ENCODE measurements at regions not wholly inside any gene's neighbourhood (a gene's known extent, or its start where the extent isn't known, plus 50 kb on each side); places are given as distances from the start of the nearest gene placed in this dataset.

DNA sequence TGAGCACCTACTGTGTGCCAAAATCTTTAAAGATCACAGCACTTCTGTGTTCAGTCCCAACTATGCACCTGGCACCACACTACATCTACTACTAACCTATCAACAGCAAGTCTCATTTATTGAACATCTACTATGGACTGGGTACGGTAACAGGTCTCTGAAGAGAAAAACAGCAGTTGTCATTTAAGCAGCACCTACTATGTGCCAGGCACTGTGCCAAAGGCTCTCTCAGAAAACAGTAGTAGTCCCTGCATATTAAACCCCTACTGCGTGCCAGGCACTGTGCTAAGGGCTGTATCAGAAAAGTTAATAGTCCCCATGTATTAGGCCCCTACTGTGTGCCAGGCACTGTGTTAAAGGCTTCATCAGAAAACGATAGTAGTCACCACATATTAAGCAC is 106.2 kb downstream of the PTPRS start:
- no peak for TF ChIP-seq GABPA (IDR thresholded peaks at IDR 0.05; ENCODE audit: low read depth)
- TF ChIP-seq, protein P1, sequence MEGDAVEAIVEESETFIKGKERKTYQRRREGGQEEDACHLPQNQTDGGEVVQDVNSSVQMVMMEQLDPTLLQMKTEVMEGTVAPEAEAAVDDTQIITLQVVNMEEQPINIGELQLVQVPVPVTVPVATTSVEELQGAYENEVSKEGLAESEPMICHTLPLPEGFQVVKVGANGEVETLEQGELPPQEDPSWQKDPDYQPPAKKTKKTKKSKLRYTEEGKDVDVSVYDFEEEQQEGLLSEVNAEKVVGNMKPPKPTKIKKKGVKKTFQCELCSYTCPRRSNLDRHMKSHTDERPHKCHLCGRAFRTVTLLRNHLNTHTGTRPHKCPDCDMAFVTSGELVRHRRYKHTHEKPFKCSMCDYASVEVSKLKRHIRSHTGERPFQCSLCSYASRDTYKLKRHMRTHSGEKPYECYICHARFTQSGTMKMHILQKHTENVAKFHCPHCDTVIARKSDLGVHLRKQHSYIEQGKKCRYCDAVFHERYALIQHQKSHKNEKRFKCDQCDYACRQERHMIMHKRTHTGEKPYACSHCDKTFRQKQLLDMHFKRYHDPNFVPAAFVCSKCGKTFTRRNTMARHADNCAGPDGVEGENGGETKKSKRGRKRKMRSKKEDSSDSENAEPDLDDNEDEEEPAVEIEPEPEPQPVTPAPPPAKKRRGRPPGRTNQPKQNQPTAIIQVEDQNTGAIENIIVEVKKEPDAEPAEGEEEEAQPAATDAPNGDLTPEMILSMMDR (IDR thresholded peaks at IDR 0.05; ENCODE audit: insufficient read depth, low read length), result no peak
- DNase-seq (ENCODE audit: low read depth in 1 of 2, low spot score in 1 of 2), result no peak
- Histone ChIP-seq H3K4me3 (replicated peaks; ENCODE audit: insufficient read depth, low read length) (no peak overlapping the region), H3K27ac (replicated peaks) (no peak overlapping the region), H3K27me3 (ENCODE audit: insufficient read depth, poor library complexity, severe bottlenecking) (peaks cover 9% of the 10 kb centered on the region)

GRCh38 chr19:5232798-5233505 is 107.7 kb downstream of the PTPRS start:
- DNase-seq (ENCODE audit: low read depth in 1 of 2, low spot score in 1 of 2), result no peak

GRCh38 chr19:5231857-5232678 is 108.5 kb downstream of the PTPRS start:
- H3K27ac ChIP-seq (replicated peaks), result no peak overlapping the region
- TF ChIP-seq, protein P1 (IDR thresholded peaks at IDR 0.05; ENCODE audit: insufficient read depth, low read length), result no peak
- no peak for TF ChIP-seq SPI1 (IDR thresholded peaks at IDR 0.05; ENCODE audit: borderline replicate concordance, low read depth)
- TF ChIP-seq, protein P2, sequence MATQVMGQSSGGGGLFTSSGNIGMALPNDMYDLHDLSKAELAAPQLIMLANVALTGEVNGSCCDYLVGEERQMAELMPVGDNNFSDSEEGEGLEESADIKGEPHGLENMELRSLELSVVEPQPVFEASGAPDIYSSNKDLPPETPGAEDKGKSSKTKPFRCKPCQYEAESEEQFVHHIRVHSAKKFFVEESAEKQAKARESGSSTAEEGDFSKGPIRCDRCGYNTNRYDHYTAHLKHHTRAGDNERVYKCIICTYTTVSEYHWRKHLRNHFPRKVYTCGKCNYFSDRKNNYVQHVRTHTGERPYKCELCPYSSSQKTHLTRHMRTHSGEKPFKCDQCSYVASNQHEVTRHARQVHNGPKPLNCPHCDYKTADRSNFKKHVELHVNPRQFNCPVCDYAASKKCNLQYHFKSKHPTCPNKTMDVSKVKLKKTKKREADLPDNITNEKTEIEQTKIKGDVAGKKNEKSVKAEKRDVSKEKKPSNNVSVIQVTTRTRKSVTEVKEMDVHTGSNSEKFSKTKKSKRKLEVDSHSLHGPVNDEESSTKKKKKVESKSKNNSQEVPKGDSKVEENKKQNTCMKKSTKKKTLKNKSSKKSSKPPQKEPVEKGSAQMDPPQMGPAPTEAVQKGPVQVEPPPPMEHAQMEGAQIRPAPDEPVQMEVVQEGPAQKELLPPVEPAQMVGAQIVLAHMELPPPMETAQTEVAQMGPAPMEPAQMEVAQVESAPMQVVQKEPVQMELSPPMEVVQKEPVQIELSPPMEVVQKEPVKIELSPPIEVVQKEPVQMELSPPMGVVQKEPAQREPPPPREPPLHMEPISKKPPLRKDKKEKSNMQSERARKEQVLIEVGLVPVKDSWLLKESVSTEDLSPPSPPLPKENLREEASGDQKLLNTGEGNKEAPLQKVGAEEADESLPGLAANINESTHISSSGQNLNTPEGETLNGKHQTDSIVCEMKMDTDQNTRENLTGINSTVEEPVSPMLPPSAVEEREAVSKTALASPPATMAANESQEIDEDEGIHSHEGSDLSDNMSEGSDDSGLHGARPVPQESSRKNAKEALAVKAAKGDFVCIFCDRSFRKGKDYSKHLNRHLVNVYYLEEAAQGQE (IDR thresholded peaks at IDR 0.05; ENCODE audit: insufficient replicate concordance, low read depth), result no peak
- TF ChIP-seq GABPA (IDR thresholded peaks at IDR 0.05; ENCODE audit: low read depth), result no peak
- no peak for DNase-seq (ENCODE audit: low read depth in 1 of 2, low spot score in 1 of 2)
- H3K4me3 ChIP-seq (replicated peaks; ENCODE audit: insufficient read depth, low read length), result no peak overlapping the region
- H3K27me3 ChIP-seq (ENCODE audit: insufficient read depth, poor library complexity, severe bottlenecking), result peaks cover 18% of the 10 kb centered on the region

More at GRCh38 chr19:5232798-5233505, 107.7 kb downstream of the PTPRS start:
- Histone ChIP-seq H3K27me3 (ENCODE audit: insufficient read depth, poor library complexity, severe bottlenecking) (peaks cover 18% of the 10 kb centered on the region), H3K27ac (replicated peaks) (no peak overlapping the region), H3K4me3 (replicated peaks; ENCODE audit: insufficient read depth, low read length) (no peak overlapping the region)
- TF ChIP-seq POLR2AphosphoS5 (IDR thresholded peaks at IDR 0.05; ENCODE audit: low read depth) (no peak), GABPA (IDR thresholded peaks at IDR 0.05; ENCODE audit: low read depth) (no peak), SPI1 (IDR thresholded peaks at IDR 0.05; ENCODE audit: borderline replicate concordance, low read depth) (no peak)
- TF ChIP-seq, protein P1 (IDR thresholded peaks at IDR 0.05; ENCODE audit: insufficient read depth, low read length), result no peak
- TF ChIP-seq, protein P2 (IDR thresholded peaks at IDR 0.05; ENCODE audit: insufficient replicate concordance, low read depth), result no peak
